ENCODE measurements at regions not wholly inside any gene's neighbourhood (a gene's known extent, or its start where the extent isn't known, plus 50 kb on each side); places are given as distances from the start of the nearest gene placed in this dataset.

GRCh38 chr15:92523176-92523575 is 129.5 kb downstream of the ST8SIA2 start:
- TF ChIP-seq CTCF (optimal IDR thresholded peaks at IDR 0.05 in 1 of 3, IDR thresholded peaks at IDR 0.05 in 1 of 3, conservative IDR thresholded peaks at IDR 0.05 in 1 of 3; ENCODE audit: extremely low read depth in 1 of 3, insufficient read depth in 2 of 3, low read length in 3 of 3) = no peak
- no peak for TF ChIP-seq EZH2 (IDR thresholded peaks at IDR 0.05; ENCODE audit: low read length)

Data from keratinocyte (primary cell).